Endothelial cell of umbilical vein (primary cell): ENCODE measurements at regions not wholly inside any gene's neighbourhood (a gene's known extent, or its start where the extent isn't known, plus 50 kb on each side); places are given as distances from the start of the nearest gene placed in this dataset.

Experiments used
- BruUV-seq: library from RNA; stranded (reverse); fragments of 400-500 nt; replicated peaks from 2 replicates; lab custom pipeline; 2021; lab: Mats Ljungman, UMichigan
- CTCF ChIA-PET: fragments of 300-600, 350-600 bp; sonication (Branson Sonifier 250); formaldehyde crosslinking; loops from one replicate; lab custom pipeline; 2021; ENCODE audit warnings: antibody characterized with exemption, inconsistent platforms; lab: Charles Lee
- POLR2A ChIA-PET: fragments of 300-600, 350-600 bp; sonication (Branson Sonifier 250); formaldehyde crosslinking; loops from one replicate; lab custom pipeline; 2021; ENCODE audit warnings: antibody characterized with exemption, inconsistent platforms; lab: Charles Lee
- DNase-seq: peaks from one replicate; pipeline ENCODE4 v3.0.0-alpha.2; 2011; ENCODE audit warnings: low read depth, low spot score
- FAIRE-seq: peaks from 2 replicates; lab custom pipeline; 2011; peaks lifted over from hg19 to GRCh38; lab: Jason Lieb, UNC
- H2AFZ ChIP-seq: 2 replicates; pipeline ENCODE4 v1.6.0; 2012; ENCODE audit warnings: low read depth, low read length, control low read depth, inconsistent platforms
- H3K27ac ChIP-seq: 2 replicates; pipeline ENCODE4 v1.5.1; 2011; ENCODE audit warnings: low read depth, mild to moderate bottlenecking, control low read depth, low read length, moderate library complexity; ENCODE audit not compliant: insufficient read depth
- H3K27me3 ChIP-seq, 2 experiments: 2 replicates each; pipeline versions ENCODE4 v1.6.0 to v1.6.1; 2011; ENCODE audit warnings: low read length in 2 of 2, mixed read lengths in 1 of 2; ENCODE audit not compliant: control insufficient read depth in 2 of 2, insufficient read depth in 2 of 2
- H3K36me3 ChIP-seq, 2 experiments: 2 replicates in 1 of 2; 3 replicates in 1 of 2; pipeline ENCODE4 v1.5.1; 2011; ENCODE audit warnings: low read length in 2 of 2, mild to moderate bottlenecking in 1 of 2, moderate library complexity in 1 of 2; ENCODE audit not compliant: control insufficient read depth in 2 of 2, insufficient read depth in 2 of 2; ENCODE audit errors: extremely low read depth in 1 of 2
- H3K4me1 ChIP-seq: 3 replicates; pipeline ENCODE4 v1.5.1; 2011; ENCODE audit warnings: mild to moderate bottlenecking, low read length; ENCODE audit not compliant: control insufficient read depth, insufficient read depth; ENCODE audit errors: extremely low read depth
- H3K4me2 ChIP-seq: 2 replicates; pipeline ENCODE4 v1.6.1; 2011; ENCODE audit warnings: low read length, control low read depth, mixed read lengths; ENCODE audit not compliant: insufficient read depth
- H3K4me3 ChIP-seq, 3 experiments: fragments of 200-600 bp in 1 of 3; sonication (generic), shearing (Covaris generic) in 1 of 3; replicated peaks in 1 of 3; 2 replicates each; pipeline ENCODE4 v1.5.1; 2011 to 2016; ENCODE audit warnings: control low read depth in 3 of 3, low read length in 3 of 3, mild to moderate bottlenecking in 2 of 3, inconsistent platforms in 1 of 3, low read depth in 1 of 3, moderate library complexity in 1 of 3; ENCODE audit not compliant: insufficient read depth in 1 of 3
- H3K79me2 ChIP-seq: 2 replicates; pipeline ENCODE4 v1.6.0; 2012; ENCODE audit warnings: low read length, inconsistent platforms; ENCODE audit not compliant: control insufficient read depth, insufficient read depth
- H3K9ac ChIP-seq: replicated peaks from 2 replicates; pipeline ENCODE3; 2011; ENCODE audit warnings: low read length, control low read depth; ENCODE audit not compliant: insufficient read depth; ENCODE audit errors: extremely low read depth
- H3K9me1 ChIP-seq: replicated peaks from 3 replicates; pipeline ENCODE4 v1.6.0; 2011; ENCODE audit warnings: mild to moderate bottlenecking, low read length; ENCODE audit not compliant: control insufficient read depth, insufficient read depth; ENCODE audit errors: extremely low read depth
- H3K9me3 ChIP-seq: replicated peaks from 2 replicates; pipeline ENCODE4 v1.5.1; 2012; ENCODE audit warnings: low read length, inconsistent platforms; ENCODE audit not compliant: control insufficient read depth, insufficient read depth
- H4K20me1 ChIP-seq: replicated peaks from 2 replicates; pipeline ENCODE3; 2011; ENCODE audit warnings: mild to moderate bottlenecking, low read length; ENCODE audit not compliant: control insufficient read depth, insufficient read depth; ENCODE audit errors: extremely low read depth
- EZH2 ChIP-seq: IDR thresholded peaks from 2 replicates; pipeline ENCODE4 v1.6.1; 2012; ENCODE audit warnings: borderline replicate concordance, low read depth, mild to moderate bottlenecking, moderate library complexity, low read length, inconsistent platforms; ENCODE audit not compliant: severe bottlenecking
- FOS ChIP-seq: IDR thresholded peaks from 2 replicates; pipeline ENCODE4 v1.6.1; 2011; ENCODE audit warnings: mild to moderate bottlenecking, low read length, moderate library complexity, borderline replicate concordance; ENCODE audit not compliant: insufficient read depth
- GATA2 ChIP-seq: IDR thresholded peaks from 2 replicates; pipeline ENCODE4 v1.7.0; 2011; ENCODE audit warnings: low read depth, mild to moderate bottlenecking, moderate library complexity, mixed read lengths, low read length; ENCODE audit not compliant: insufficient read length, insufficient read depth
- JUN ChIP-seq: IDR thresholded peaks from 2 replicates; pipeline ENCODE4 v1.6.1; 2011; ENCODE audit warnings: borderline replicate concordance, low read depth; ENCODE audit not compliant: insufficient read length, insufficient read depth
- MYC ChIP-seq: IDR thresholded peaks from one replicate; pipeline ENCODE4 v1.6.1; 2011; ENCODE audit warnings: mild to moderate bottlenecking, low read depth, low read length
- POLR2A ChIP-seq: IDR thresholded peaks from 2 replicates; pipeline ENCODE4 v1.6.1; 2012; ENCODE audit warnings: low read depth, mild to moderate bottlenecking, control low read depth, low read length
- POLR2AphosphoS5 ChIP-seq: IDR thresholded peaks from 2 replicates; pipeline ENCODE4 v1.6.1; 2012; ENCODE audit warnings: low read depth, mild to moderate bottlenecking, control low read depth, low read length, moderate library complexity; ENCODE audit not compliant: insufficient read depth
- dilution Hi-C: fragments of 300-500 bp; cut with MboI; formaldehyde crosslinking; loops from one replicate; pipeline ENCODE4 v1.15.0; 2019; ENCODE audit warnings: low sequenced_read_pairs; ENCODE audit not compliant: extremely low pct_ligation_motif_present
- intact Hi-C: fragments of 100-400 bp; cut with micrococcal nuclease; formaldehyde crosslinking; loops from one replicate; pipeline ENCODE4 v1.10.0; 2022
- TF ChIP-seq, protein P1 (sequence below), 2 donors: IDR thresholded peaks; 1 replicate in 1 of 2; 2 replicates in 1 of 2; pipeline ENCODE4 v1.5.1; 2011; ENCODE audit warnings: low read length in 2 of 2, mild to moderate bottlenecking in 2 of 2, moderate library complexity in 2 of 2, control low read depth in 1 of 2, inconsistent platforms in 1 of 2, low read depth in 1 of 2; ENCODE audit not compliant: insufficient read depth in 1 of 2; ENCODE audit errors: extremely low read depth in 1 of 2
- TF ChIP-seq, protein P2 (sequence below): IDR thresholded peaks from 2 replicates; pipeline ENCODE4 v1.6.1; 2011; ENCODE audit not compliant: insufficient read depth, insufficient read length

DNA sequence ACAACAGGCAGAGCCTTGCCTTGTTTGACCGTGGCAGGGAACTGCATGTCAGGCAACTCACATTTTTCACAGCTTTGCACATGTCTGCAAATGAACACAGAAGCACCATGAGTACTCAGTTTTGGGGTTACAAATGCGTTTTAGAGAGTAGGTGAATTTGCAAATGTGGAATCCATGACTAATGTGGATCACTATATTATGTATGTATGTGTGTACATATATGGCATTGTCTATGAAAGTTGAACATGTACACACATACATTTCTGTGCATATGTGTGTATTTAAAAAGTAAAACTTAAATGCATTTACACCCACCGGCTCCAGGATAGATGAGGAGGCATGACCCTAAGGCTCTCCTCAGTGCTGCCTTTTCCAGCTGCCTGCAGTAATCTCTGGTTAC lies 65.1 kb downstream of the SOWAHC start:
- POLR2A ChIA-PET = no interaction called here

DNA sequence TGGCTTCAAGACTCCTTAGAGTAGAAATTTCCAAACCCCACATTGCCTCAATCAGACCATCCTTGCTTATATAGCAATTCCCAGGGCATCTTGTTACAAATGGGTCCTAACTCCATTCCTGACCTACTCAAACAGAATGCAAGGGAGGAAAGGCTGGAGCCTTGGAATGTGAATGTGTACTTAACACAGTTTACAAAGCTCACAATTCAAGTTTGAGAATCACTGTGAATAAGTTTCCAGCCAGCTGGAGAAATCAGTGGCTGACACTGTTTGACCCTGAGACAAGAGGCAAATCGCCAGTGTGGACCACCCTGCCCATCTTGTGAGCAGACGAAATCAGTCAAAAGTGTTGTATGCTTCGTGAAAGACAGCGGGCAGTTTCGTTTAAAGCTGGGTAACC lies 65.5 kb downstream of the SOWAHC start:
- DNase-seq (no peak), FAIRE-seq (no peak)
- intact Hi-C loops (no loop called here), dilution Hi-C loops (no loop called here)
- Histone ChIP-seq H3K36me3 (no peaks in the 10 kb centered on the region), H3K9me3 (no peaks in the 10 kb centered on the region), H3K4me3 (no peak overlapping the region), H3K4me2 (no peak overlapping the region), H4K20me1 (no peaks in the 10 kb centered on the region), H3K27ac (no peak overlapping the region), H2AFZ (no peak overlapping the region), H3K4me1 (no peaks in the 10 kb centered on the region), H3K9me1 (no peaks in the 10 kb centered on the region), H3K27me3 (peaks cover 14 to 26% of the 10 kb centered on the region in 2 experiments), H3K79me2 (no peaks in the 10 kb centered on the region), H3K9ac (no peak overlapping the region)
- no TSS peak for BruUV-seq
- TF ChIP-seq GATA2 (no peak), EZH2 (no peak), POLR2A (no peak), POLR2AphosphoS5 (no peak), FOS (no peak), JUN (no peak), MYC (no peak)
- TF ChIP-seq, protein P1, sequence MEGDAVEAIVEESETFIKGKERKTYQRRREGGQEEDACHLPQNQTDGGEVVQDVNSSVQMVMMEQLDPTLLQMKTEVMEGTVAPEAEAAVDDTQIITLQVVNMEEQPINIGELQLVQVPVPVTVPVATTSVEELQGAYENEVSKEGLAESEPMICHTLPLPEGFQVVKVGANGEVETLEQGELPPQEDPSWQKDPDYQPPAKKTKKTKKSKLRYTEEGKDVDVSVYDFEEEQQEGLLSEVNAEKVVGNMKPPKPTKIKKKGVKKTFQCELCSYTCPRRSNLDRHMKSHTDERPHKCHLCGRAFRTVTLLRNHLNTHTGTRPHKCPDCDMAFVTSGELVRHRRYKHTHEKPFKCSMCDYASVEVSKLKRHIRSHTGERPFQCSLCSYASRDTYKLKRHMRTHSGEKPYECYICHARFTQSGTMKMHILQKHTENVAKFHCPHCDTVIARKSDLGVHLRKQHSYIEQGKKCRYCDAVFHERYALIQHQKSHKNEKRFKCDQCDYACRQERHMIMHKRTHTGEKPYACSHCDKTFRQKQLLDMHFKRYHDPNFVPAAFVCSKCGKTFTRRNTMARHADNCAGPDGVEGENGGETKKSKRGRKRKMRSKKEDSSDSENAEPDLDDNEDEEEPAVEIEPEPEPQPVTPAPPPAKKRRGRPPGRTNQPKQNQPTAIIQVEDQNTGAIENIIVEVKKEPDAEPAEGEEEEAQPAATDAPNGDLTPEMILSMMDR (IDR thresholded peaks at IDR 0.05; ENCODE audit: extremely low read depth in 1 of 2, insufficient read depth in 1 of 2, low read depth in 1 of 2, low read length in 2 of 2) = no peak
- TF ChIP-seq, protein P2, sequence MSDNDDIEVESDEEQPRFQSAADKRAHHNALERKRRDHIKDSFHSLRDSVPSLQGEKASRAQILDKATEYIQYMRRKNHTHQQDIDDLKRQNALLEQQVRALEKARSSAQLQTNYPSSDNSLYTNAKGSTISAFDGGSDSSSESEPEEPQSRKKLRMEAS = no peak
- ChIA-PET CTCF (interaction anchor here (1.0 to 1.1 kb wide), 2 partner anchors 17 to 134 kb away, joined by 3 read pairs; no protein-coding TSS in a partner anchor), POLR2A (no interaction called here)

More for the DNA sequence above, 65.1 kb downstream of the SOWAHC start:
- Histone ChIP-seq H3K4me1 (no peaks in the 10 kb centered on the region), H3K4me2 (no peak overlapping the region), H2AFZ (no peak overlapping the region), H3K9me1 (no peaks in the 10 kb centered on the region), H3K9me3 (no peaks in the 10 kb centered on the region), H4K20me1 (no peaks in the 10 kb centered on the region), H3K4me3 (no peak overlapping the region), H3K9ac (no peak overlapping the region), H3K27me3 (peaks cover 14 to 26% of the 10 kb centered on the region in 2 experiments), H3K27ac (no peak overlapping the region), H3K79me2 (no peaks in the 10 kb centered on the region), H3K36me3 (no peaks in the 10 kb centered on the region)
- BruUV-seq = no TSS peak
- dilution Hi-C loops (no loop called here), intact Hi-C loops (no loop called here)
- FAIRE-seq = no peak
- no peak for DNase-seq
- CTCF ChIA-PET = interaction anchor here (0.9 to 1.2 kb wide), 4 partner anchors 17 to 134 kb away, joined by 3 to 4 read pairs (median 3); no protein-coding TSS in a partner anchor
- TF ChIP-seq FOS (no peak), POLR2AphosphoS5 (no peak), JUN (no peak), GATA2 (no peak)
- TF ChIP-seq, protein P2 = no peak
